Naive thymus-derived CD8-positive, alpha-beta T cell (primary cell): ENCODE measurements at regions not wholly inside any gene's neighbourhood (a gene's known extent, or its start where the extent isn't known, plus 50 kb on each side); places are given as distances from the start of the nearest gene placed in this dataset.

ENCODE experiments used
- ATAC-seq, 2 donors: fragments of 150-1000 bp; cut with Tn5 transposase in 1 of 2; sonication (Bioruptor Pico), chemical (Tn5 transposase) in 1 of 2; 1 replicate in 1 of 2; 2 replicates in 1 of 2; pipeline ENCODE4 v1.10.0; 2021; ENCODE audit warnings: mild to moderate bottlenecking in 2 of 2, moderate library complexity in 2 of 2
- POLR2A ChIA-PET: fragments of 350-600 bp; sonication (Branson Sonifier 250); formaldehyde crosslinking; loops from one replicate; lab custom pipeline; 2021; ENCODE audit warnings: antibody characterized with exemption; lab: Charles Lee
- DNase-seq, 10 donors: peaks; one replicate each; pipeline versions ENCODE4 v3.0.0 to v3.0.0-alpha.2; 2020 to 2022
- H3K27ac Mint-ChIP-seq, 10 donors: one replicate each; pipeline ENCODE4 v1.8.0; 2020 to 2022; ENCODE audit warnings: mild to moderate bottlenecking in 10 of 10, mixed read lengths in 10 of 10, moderate library complexity in 4 of 10, inconsistent platforms in 1 of 10
- H3K27me3 Mint-ChIP-seq, 5 donors: one replicate each; pipeline ENCODE4 v1.8.0; 2021 to 2022; ENCODE audit warnings: mixed read lengths in 5 of 5
- H3K36me3 Mint-ChIP-seq, 3 donors: one replicate each; pipeline ENCODE4 v1.8.0; 2020 to 2022; ENCODE audit warnings: mixed read lengths in 3 of 3, mild to moderate bottlenecking in 2 of 3, inconsistent platforms in 1 of 3
- H3K4me1 Mint-ChIP-seq, 4 donors: one replicate each; pipeline ENCODE4 v1.8.0; 2021 to 2022; ENCODE audit warnings: mixed read lengths in 4 of 4
- H3K4me3 Mint-ChIP-seq, 10 donors: one replicate each; pipeline ENCODE4 v1.8.0; 2020 to 2022; ENCODE audit warnings: mild to moderate bottlenecking in 10 of 10, mixed read lengths in 10 of 10, moderate library complexity in 6 of 10, inconsistent platforms in 1 of 10
- H3K9me3 Mint-ChIP-seq, 9 donors: one replicate each; pipeline ENCODE4 v1.8.0; 2020 to 2022; ENCODE audit warnings: mixed read lengths in 9 of 9, mild to moderate bottlenecking in 3 of 9, inconsistent platforms in 1 of 9, moderate library complexity in 1 of 9

- no peak overlapping the region for H3K27ac Mint-ChIP-seq
- H3K4me3 Mint-ChIP-seq = no peak overlapping the region
- H3K27me3 Mint-ChIP-seq = peaks cover 0 to 1% (median 0%) of the 10 kb centered on the region in 5 donors
- ATAC-seq = no peak
- H3K36me3 Mint-ChIP-seq = no peaks in the 10 kb centered on the region
- peaks cover 0 to 2% (median 0%) of the 10 kb centered on the region in 4 donors for H3K4me1 Mint-ChIP-seq
- H3K9me3 Mint-ChIP-seq = peaks cover 0 to 4% (median 0%) of the 10 kb centered on the region in 9 donors
- POLR2A ChIA-PET = no interaction called here
- DNase-seq = no peak
Measured at GRCh38 chr21:24896735-24897124, 710.6 kb downstream of the MRPL39 start.

- peaks cover 0 to 2% (median 0%) of the 10 kb centered on the region in 4 donors for H3K4me1 Mint-ChIP-seq
- ATAC-seq = no peak
- H3K27ac Mint-ChIP-seq = no peak overlapping the region
Measured at GRCh38 chr21:24895885-24896734, 711.2 kb downstream of the MRPL39 start.

GRCh38 chr21:24894324-24894723, 713.0 kb downstream of the MRPL39 start:
- H3K4me1 Mint-ChIP-seq = peaks cover 0 to 2% (median 0%) of the 10 kb centered on the region in 4 donors
- POLR2A ChIA-PET = no interaction called here
- no peak overlapping the region for H3K4me3 Mint-ChIP-seq
- no peaks in the 10 kb centered on the region for H3K36me3 Mint-ChIP-seq
- peaks cover 0 to 4% (median 0%) of the 10 kb centered on the region in 9 donors for H3K9me3 Mint-ChIP-seq
- H3K27ac Mint-ChIP-seq = no peak overlapping the region
- DNase-seq = no peak
- peaks cover 0 to 1% (median 0%) of the 10 kb centered on the region in 5 donors for H3K27me3 Mint-ChIP-seq
- no peak for ATAC-seq

More at GRCh38 chr21:24895885-24896734, 711.2 kb downstream of the MRPL39 start:
- Mint-ChIP-seq H3K9me3 (peaks cover 0 to 4% (median 0%) of the 10 kb centered on the region in 9 donors), H3K27me3 (peaks cover 0 to 1% (median 0%) of the 10 kb centered on the region in 5 donors), H3K4me3 (no peak overlapping the region), H3K36me3 (no peaks in the 10 kb centered on the region)
- POLR2A ChIA-PET = no interaction called here
- no peak for DNase-seq

- POLR2A ChIA-PET = no interaction called here
- Mint-ChIP-seq H3K4me1 (no peaks in the 10 kb centered on the region), H3K36me3 (no peaks in the 10 kb centered on the region), H3K27ac (no peak overlapping the region), H3K27me3 (no peaks in the 10 kb centered on the region), H3K4me3 (no peak overlapping the region), H3K9me3 (peaks cover 0 to 5% (median 1%) of the 10 kb centered on the region in 9 donors)
- DNase-seq = no peak
- ATAC-seq = no peak
Measured at GRCh38 chr21:24890021-24890420, 717.3 kb downstream of the MRPL39 start.

- no peaks in the 10 kb centered on the region for H3K4me1 Mint-ChIP-seq
- H3K9me3 Mint-ChIP-seq = peaks cover 0 to 21% (median 5%) of the 10 kb centered on the region in 9 donors
- H3K4me3 Mint-ChIP-seq = no peak overlapping the region
- POLR2A ChIA-PET = no interaction called here
- ATAC-seq (no peak), DNase-seq (no peak)
- H3K36me3 Mint-ChIP-seq = no peaks in the 10 kb centered on the region
- H3K27ac Mint-ChIP-seq = no peak overlapping the region
- peaks cover 0 to 2% (median 0%) of the 10 kb centered on the region in 5 donors for H3K27me3 Mint-ChIP-seq
Measured at GRCh38 chr21:24881506-24881905, 725.8 kb downstream of the MRPL39 start.

- POLR2A ChIA-PET = no interaction called here
- ATAC-seq = no peak
- DNase-seq = no peak
- Mint-ChIP-seq H3K9me3 (peaks cover 0 to 20% (median 0%) of the 10 kb centered on the region in 9 donors), H3K27me3 (no peaks in the 10 kb centered on the region), H3K4me1 (no peaks in the 10 kb centered on the region), H3K4me3 (no peak overlapping the region), H3K36me3 (peaks cover 0 to 6% (median 0%) of the 10 kb centered on the region in 3 donors), H3K27ac (no peak overlapping the region)
Measured at GRCh38 chr21:24870633-24871032, 736.6 kb downstream of the MRPL39 start.

DNA sequence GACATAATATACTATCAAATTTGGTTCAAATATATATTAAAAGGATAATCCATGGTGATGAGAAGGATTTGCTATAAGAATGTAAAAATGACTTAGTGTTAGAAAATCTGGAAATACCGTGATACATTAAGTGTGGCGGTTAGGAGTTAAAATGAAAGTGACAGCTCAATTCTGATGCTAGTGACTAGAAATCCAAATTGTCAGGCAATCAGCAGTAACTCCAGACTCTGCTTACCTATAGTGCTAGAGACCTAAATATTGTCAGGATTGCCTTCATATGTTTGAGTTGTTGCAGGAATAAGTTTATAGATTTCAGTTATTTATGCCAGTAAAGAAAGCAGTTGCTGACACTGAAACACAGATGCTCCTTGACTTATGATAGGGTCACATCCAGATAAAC, 737.4 kb downstream of the MRPL39 start:
- Mint-ChIP-seq H3K4me3 (no peak overlapping the region), H3K9me3 (peaks cover 0 to 20% (median 0%) of the 10 kb centered on the region in 9 donors), H3K4me1 (no peaks in the 10 kb centered on the region), H3K36me3 (peaks cover 0 to 6% (median 0%) of the 10 kb centered on the region in 3 donors), H3K27me3 (no peaks in the 10 kb centered on the region), H3K27ac (no peak overlapping the region)
- DNase-seq = no peak
- POLR2A ChIA-PET = no interaction called here
- ATAC-seq = no peak

DNA sequence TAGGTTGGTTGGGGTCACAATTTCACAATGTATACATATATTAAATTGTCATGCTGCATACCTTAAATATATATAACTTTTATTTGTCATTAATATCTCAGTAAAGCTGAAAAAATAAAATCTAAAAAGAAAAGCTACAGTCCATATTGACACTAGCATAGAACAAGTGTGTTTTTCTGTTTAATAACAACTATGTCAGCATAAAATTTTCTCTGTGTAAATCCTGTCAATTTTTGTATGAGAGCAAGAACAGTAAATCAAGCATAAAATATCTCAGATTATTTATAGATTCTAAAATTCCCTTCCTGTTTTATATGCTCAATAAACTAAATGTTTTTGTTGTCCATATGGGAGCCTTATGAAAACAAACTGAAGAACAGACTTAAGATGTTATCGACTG, 739.2 kb downstream of the MRPL39 start:
- POLR2A ChIA-PET = no interaction called here
- no peak for ATAC-seq
- no peak for DNase-seq
- Mint-ChIP-seq H3K9me3 (peaks cover 0 to 16% (median 0%) of the 10 kb centered on the region in 9 donors), H3K27ac (no peak overlapping the region), H3K36me3 (peaks cover 0 to 2% (median 0%) of the 10 kb centered on the region in 3 donors), H3K4me3 (no peak overlapping the region), H3K4me1 (no peaks in the 10 kb centered on the region), H3K27me3 (no peaks in the 10 kb centered on the region)

- H3K36me3 Mint-ChIP-seq = no peaks in the 10 kb centered on the region
- H3K4me1 Mint-ChIP-seq = no peaks in the 10 kb centered on the region
- no peak overlapping the region for H3K4me3 Mint-ChIP-seq
- H3K27ac Mint-ChIP-seq = no peak overlapping the region
- no peak for DNase-seq
- peaks cover 0 to 1% (median 0%) of the 10 kb centered on the region in 9 donors for H3K9me3 Mint-ChIP-seq
- ATAC-seq = no peak
- POLR2A ChIA-PET = no interaction called here
- H3K27me3 Mint-ChIP-seq = peaks cover 0 to 1% (median 0%) of the 10 kb centered on the region in 5 donors
Measured at GRCh38 chr21:24861471-24861870, 745.8 kb downstream of the MRPL39 start.

- peaks cover 0 to 6% (median 0%) of the 10 kb centered on the region in 9 donors for H3K9me3 Mint-ChIP-seq
- POLR2A ChIA-PET = no interaction called here
- no peak overlapping the region for H3K27ac Mint-ChIP-seq
- H3K4me1 Mint-ChIP-seq = no peaks in the 10 kb centered on the region
- no peak overlapping the region for H3K4me3 Mint-ChIP-seq
- peaks cover 0 to 1% (median under 1%) of the 10 kb centered on the region in 5 donors for H3K27me3 Mint-ChIP-seq
- ATAC-seq (no peak), DNase-seq (no peak)
- no peaks in the 10 kb centered on the region for H3K36me3 Mint-ChIP-seq
Measured at GRCh38 chr21:24856326-24856725, 751.0 kb downstream of the MRPL39 start.

DNA sequence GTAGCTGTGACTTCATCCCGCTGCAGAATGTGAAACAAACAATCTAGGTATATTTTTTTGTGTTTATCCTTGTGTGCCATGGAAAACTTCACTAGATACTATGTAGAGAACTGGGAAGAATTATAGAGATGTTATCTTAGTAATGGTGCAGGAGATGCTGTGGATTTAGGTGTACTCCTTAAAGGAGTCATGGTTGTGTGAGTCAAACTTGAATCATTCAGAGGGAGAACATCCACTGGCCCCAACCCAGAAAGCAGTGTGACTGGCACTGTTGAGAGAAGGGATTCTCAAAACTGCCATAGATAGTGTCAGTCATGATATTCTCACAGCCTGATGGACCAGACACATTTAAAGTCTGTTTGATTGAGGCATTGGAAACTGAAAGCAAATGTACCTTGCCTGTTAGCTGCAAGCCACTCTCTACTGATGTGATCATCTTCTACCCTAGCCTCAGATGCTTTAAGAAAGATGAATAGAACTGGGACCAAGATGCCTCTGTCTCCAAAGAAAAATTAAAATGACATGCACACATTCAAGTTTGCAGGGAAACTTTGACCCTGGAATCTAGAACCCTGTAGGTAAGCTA, 754.6 kb downstream of the MRPL39 start:
- no peak overlapping the region for H3K27ac Mint-ChIP-seq
- H3K36me3 Mint-ChIP-seq = no peaks in the 10 kb centered on the region
- no peak overlapping the region for H3K4me3 Mint-ChIP-seq
- ATAC-seq (no peak), DNase-seq (no peak)
- peaks cover 0 to 7% (median 0%) of the 10 kb centered on the region in 5 donors for H3K27me3 Mint-ChIP-seq
- peaks cover 0 to 13% (median 4%) of the 10 kb centered on the region in 9 donors for H3K9me3 Mint-ChIP-seq
- no peaks in the 10 kb centered on the region for H3K4me1 Mint-ChIP-seq
- POLR2A ChIA-PET = no interaction called here

GRCh38 chr21:24850121-24850520, 757.2 kb downstream of the MRPL39 start:
- POLR2A ChIA-PET = no interaction called here
- Mint-ChIP-seq H3K4me3 (no peak overlapping the region), H3K27me3 (peaks cover 0 to 7% (median 0%) of the 10 kb centered on the region in 5 donors), H3K27ac (no peak overlapping the region), H3K4me1 (no peaks in the 10 kb centered on the region), H3K36me3 (no peaks in the 10 kb centered on the region), H3K9me3 (peaks cover 0 to 13% (median 4%) of the 10 kb centered on the region in 9 donors)
- no peak for ATAC-seq
- DNase-seq = no peak

- DNase-seq = no peak
- Mint-ChIP-seq H3K9me3 (peaks cover 0 to 14% (median 4%) of the 10 kb centered on the region in 9 donors), H3K27me3 (peaks cover 0 to 3% (median 0%) of the 10 kb centered on the region in 5 donors), H3K4me3 (no peak overlapping the region), H3K4me1 (no peaks in the 10 kb centered on the region), H3K36me3 (no peaks in the 10 kb centered on the region), H3K27ac (peak overlapping the region in 1 of 10 donors; percentile 11)
- POLR2A ChIA-PET = no interaction called here
- ATAC-seq = no peak
Measured at GRCh38 chr21:24844671-24845070, 762.6 kb downstream of the MRPL39 start.
